ENCODE measurements at regions not wholly inside any gene's neighbourhood (a gene's known extent, or its start where the extent isn't known, plus 50 kb on each side); places are given as distances from the start of the nearest gene placed in this dataset.
A peak's percentile ranks its signal among the peaks of the same experiment; 100 is the strongest.

DNA sequence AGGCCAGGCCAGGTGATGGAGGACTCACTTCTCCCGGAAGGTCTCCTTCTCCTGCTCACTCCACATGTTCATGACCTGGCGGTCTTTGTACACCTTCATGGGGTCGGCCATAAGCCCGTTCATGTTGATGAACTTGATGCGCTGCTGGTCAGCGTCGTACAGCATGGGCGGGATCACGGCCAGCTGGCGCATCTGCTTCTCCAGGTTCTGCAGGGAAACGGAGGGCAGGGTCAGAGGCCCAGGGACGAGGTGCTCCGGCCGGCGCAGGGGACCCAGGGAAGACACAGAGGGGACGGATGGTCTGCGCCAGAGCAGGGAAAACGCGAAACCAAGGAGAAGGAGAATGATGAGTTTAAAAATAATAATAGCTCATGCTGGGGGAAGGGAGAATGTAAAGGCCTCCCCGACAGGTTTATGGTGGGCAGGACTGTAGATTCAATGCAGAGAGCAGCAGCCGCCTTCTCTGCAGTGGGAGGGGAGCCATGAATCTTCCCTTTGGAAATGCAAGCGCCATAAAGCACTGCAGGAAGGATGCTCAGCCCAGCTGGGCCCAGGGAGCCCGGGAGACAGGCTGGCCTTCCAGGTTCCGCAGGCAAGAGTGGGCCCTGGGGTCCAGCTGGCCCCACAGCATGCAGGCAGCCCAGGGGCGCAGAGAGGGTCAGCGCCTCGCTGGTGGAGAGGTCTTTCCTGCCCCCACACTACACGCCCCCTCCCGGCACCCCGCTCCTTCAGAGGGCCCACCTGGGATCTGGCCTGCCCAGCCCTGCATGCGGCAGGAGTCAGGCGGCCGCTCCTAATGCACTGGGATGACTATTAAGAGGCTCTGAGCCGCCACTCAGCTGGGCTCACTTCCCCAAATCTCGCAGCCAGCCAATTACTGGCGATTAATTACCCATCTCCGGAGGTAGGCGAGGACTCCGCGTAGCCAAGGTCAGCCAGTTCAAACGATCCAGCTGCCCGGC is 132.0 kb downstream of the RFLNA start:
- TF ChIP-seq, protein P1, sequence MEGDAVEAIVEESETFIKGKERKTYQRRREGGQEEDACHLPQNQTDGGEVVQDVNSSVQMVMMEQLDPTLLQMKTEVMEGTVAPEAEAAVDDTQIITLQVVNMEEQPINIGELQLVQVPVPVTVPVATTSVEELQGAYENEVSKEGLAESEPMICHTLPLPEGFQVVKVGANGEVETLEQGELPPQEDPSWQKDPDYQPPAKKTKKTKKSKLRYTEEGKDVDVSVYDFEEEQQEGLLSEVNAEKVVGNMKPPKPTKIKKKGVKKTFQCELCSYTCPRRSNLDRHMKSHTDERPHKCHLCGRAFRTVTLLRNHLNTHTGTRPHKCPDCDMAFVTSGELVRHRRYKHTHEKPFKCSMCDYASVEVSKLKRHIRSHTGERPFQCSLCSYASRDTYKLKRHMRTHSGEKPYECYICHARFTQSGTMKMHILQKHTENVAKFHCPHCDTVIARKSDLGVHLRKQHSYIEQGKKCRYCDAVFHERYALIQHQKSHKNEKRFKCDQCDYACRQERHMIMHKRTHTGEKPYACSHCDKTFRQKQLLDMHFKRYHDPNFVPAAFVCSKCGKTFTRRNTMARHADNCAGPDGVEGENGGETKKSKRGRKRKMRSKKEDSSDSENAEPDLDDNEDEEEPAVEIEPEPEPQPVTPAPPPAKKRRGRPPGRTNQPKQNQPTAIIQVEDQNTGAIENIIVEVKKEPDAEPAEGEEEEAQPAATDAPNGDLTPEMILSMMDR (conservative IDR thresholded peaks at IDR 0.05; ENCODE audit: low read depth, low read length), result no peak
- DNase-seq (ENCODE audit: low read depth), result no peak
- H3K4me3 ChIP-seq (ENCODE audit: low read depth, low read length), result no peak overlapping the region

DNA sequence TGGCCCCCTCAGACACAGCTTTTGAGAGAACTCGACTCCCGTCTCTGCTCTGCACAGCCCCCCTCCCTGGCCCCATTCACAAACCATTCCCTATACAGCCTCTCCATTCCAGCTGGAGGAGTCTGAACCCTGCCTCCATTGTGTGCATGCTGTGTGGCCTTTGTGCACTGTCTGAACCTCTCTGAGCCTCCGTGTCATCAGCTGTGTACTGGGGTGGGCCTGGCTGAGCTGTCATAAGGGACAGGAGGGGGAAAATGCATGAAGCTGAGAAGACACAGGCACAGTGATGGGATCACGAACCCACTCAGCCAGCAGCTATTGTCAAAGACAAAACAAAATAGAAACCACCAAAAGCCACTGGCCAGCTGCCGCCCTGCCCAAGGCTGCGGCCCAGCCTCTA is 130.8 kb downstream of the RFLNA start:
- TF ChIP-seq, protein P1 (conservative IDR thresholded peaks at IDR 0.05; ENCODE audit: low read depth, low read length), result no peak
- DNase-seq (ENCODE audit: low read depth), result no peak
- H3K4me3 ChIP-seq (ENCODE audit: low read depth, low read length), result no peak overlapping the region

DNA sequence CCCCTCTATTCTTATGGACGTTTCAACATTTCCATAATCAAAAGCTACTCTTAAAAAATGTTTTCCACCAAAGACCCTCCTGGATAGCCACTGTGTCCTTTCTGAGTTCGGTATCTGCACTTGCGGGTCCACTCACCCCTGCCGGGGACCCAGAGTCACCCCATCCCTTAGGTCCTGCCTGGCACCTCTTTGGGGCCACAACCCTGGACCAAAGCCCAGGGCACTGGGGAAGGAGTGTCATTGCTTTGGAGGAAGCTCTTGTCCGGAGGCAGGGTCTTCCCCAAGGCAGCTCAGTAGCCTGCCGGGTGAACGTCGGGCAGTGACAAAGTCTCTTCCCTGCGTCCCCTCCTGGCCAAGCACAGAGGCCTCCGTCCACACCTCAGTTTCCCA is 129.6 kb downstream of the RFLNA start:
- H3K4me3 ChIP-seq (ENCODE audit: low read depth, low read length), result no peak overlapping the region
- TF ChIP-seq, protein P1 (conservative IDR thresholded peaks at IDR 0.05; ENCODE audit: low read depth, low read length), result no peak
- DNase-seq (ENCODE audit: low read depth), result no peak

DNA sequence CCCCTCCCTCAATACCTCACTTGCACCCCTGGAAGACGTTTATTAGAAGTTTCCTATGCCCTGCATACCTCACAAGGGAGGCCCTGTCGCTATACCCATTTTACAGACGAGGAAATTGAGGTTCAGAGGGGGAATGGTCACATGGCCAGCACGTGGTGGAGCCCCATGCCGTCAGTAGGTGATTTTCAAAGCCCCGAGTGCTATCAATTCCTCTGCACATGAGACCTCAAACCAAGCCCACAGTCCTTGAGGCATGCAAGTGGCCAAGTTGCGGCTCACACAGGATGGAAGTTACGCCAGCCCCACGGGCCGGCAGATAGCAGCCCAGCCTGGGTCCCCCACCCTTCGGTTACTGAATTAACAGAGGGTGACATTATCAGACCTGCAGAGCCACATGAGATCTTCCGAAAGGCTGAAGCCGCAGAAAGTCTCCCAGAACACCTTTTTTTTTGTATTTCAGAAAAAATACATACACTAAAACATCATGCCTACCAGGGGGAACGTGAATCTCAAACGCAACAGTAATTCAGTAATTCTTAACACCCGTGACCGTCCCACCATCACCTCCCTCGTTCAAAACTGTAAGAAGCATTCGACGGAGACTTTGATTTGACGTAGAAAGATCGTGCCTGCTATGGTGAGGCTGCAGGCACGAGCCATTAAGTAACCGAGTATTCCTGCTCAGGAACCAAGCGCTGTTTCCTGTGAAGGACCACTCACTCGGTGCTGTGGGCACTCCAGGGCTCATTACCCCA is 129.0 kb downstream of the RFLNA start:
- TF ChIP-seq, protein P1 (conservative IDR thresholded peaks at IDR 0.05; ENCODE audit: low read depth, low read length), result no peak
- no peak for DNase-seq (ENCODE audit: low read depth)
- peak overlapping the region; percentile 12 for H3K4me3 ChIP-seq (ENCODE audit: low read depth, low read length)

DNA sequence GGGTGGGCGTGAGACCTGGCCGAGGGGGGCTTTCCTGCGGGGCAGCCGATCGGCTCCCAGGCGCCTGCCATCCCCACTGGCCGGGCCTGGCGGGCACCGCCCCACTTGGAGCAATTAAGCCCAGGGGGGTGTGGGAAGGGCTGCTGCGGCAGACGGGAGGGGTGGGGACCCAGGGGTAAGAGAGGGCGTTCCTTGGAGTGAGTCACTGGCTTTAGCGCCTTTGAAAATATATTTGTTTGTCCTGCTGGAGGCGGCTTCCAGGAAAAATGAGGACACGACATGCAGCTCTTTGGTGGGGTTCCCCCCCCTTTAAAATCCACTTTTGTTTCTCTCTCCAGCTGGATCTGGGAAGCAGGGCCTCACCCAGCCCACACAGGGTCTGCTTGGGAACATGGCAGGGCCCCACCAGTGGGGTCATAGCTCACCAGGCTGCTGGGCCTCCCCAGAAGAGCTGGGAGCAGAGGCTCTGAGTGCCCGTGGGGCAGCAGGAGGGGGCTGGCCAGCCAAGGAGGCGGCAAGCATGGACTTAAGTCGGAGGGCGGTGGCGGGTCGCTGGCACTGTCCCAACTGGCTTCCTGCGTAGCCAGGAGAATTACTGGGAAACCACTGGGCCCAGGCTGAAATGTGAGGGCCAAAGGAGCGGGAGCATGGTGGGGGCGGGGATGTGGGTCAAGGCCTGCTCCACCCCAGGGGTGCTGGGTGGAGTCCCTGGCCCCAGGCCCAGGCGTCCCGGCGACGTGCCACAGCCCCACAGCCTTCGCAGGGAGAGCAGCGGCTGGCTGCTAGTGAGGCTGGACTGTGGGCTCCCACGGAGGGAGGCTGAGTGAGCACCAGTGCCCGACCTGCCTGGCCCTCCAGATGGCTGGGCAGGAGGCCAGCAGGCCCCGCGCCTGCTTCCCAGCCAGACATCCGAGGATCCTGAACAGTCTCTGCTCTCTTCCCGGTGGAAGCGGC is 128.0 kb downstream of the RFLNA start:
- TF ChIP-seq, protein P1 (conservative IDR thresholded peaks at IDR 0.05; ENCODE audit: low read depth, low read length), result no peak
- peak overlapping the region; percentile 12 for H3K4me3 ChIP-seq (ENCODE audit: low read depth, low read length)
- DNase-seq (ENCODE audit: low read depth), result peak; percentile 26

DNA sequence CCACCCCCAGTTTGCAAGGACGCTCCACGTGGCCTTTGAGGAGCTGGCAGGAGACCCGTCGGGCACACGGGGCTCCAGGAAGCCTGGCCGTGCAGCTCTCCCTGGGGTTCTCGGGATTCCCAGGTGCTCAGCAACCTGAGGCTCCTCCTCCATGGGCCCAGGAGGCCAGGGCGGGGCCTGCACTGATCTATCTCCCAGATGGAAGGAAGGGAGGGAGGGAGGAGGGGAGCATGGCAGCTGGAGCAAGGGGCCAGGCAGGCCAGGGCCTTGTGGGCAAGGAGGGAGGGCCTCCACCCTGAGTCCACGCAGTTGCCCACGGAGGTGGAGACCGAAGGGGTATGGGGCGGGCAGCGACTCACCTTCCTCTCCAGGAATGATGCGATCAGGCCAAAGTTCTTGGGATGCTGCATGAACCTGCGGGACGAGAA is 127.3 kb downstream of the RFLNA start:
- TF ChIP-seq, protein P1 (conservative IDR thresholded peaks at IDR 0.05; ENCODE audit: low read depth, low read length), result no peak
- no peak overlapping the region for H3K4me3 ChIP-seq (ENCODE audit: low read depth, low read length)
- no peak for DNase-seq (ENCODE audit: low read depth)

Measured in epithelial cell of proximal tubule (primary cell).